ENCODE measurements at regions not wholly inside any gene's neighbourhood (a gene's known extent, or its start where the extent isn't known, plus 50 kb on each side); places are given as distances from the start of the nearest gene placed in this dataset.
"Not testable (repeated sequence)": the region's sequence is repeated elsewhere in the genome, so short reads cannot be mapped to it uniquely, and the experiment has no call there.

GRCh38 chr10:29709484-29710002 is 74.8 kb upstream of the SVIL start:
- no peak overlapping the region for H3K27ac Mint-ChIP-seq
- H3K9me3 ChIP-seq (ENCODE audit: control insufficient read depth, low read length, poor library complexity, severe bottlenecking): no peaks in the 10 kb centered on the region
- H3K36me3 Mint-ChIP-seq (ENCODE audit: low read depth): peaks cover 4% of the 10 kb centered on the region
- H3K4me3 Mint-ChIP-seq: no peak overlapping the region
- DNase-seq (no peak), ATAC-seq (no peak)
- H3K27me3 Mint-ChIP-seq: no peaks in the 10 kb centered on the region
- H3K4me1 Mint-ChIP-seq: peaks cover 21% of the 10 kb centered on the region

GRCh38 chr10:29703271-29703670 is 68.5 kb upstream of the SVIL start:
- Mint-ChIP-seq H3K36me3 (ENCODE audit: low read depth) (peaks cover 2% of the 10 kb centered on the region), H3K4me3 (peak overlapping the region; percentile 74), H3K4me1 (peaks cover 35% of the 10 kb centered on the region), H3K27me3 (no peaks in the 10 kb centered on the region), H3K27ac (peak overlapping the region; percentile 87)
- no peaks in the 10 kb centered on the region for H3K9me3 ChIP-seq (ENCODE audit: control insufficient read depth, low read length, poor library complexity, severe bottlenecking)
- DNase-seq: no peak
- no peak for ATAC-seq

- no peaks in the 10 kb centered on the region for H3K9me3 ChIP-seq (ENCODE audit: control insufficient read depth, low read length, poor library complexity, severe bottlenecking)
- Mint-ChIP-seq H3K27ac (peak overlapping the region; percentile 87), H3K27me3 (no peaks in the 10 kb centered on the region), H3K36me3 (ENCODE audit: low read depth) (peaks cover 2% of the 10 kb centered on the region), H3K4me3 (peak overlapping the region; percentile 75), H3K4me1 (peaks cover 35% of the 10 kb centered on the region)
- DNase-seq: no peak
- ATAC-seq: peak; percentile 70
Measured at GRCh38 chr10:29702273-29703164, 67.7 kb upstream of the SVIL start.

- H3K36me3 Mint-ChIP-seq (ENCODE audit: low read depth): no peaks in the 10 kb centered on the region
- DNase-seq (no peak), ATAC-seq (no peak)
- H3K9me3 ChIP-seq (ENCODE audit: control insufficient read depth, low read length, poor library complexity, severe bottlenecking): no peaks in the 10 kb centered on the region
- peak overlapping the region; percentile 87 for H3K27ac Mint-ChIP-seq
- H3K4me1 Mint-ChIP-seq: peaks cover 28% of the 10 kb centered on the region
- no peak overlapping the region for H3K4me3 Mint-ChIP-seq
- no peaks in the 10 kb centered on the region for H3K27me3 Mint-ChIP-seq
Measured at GRCh38 chr10:29701306-29701705, 66.5 kb upstream of the SVIL start.

- ATAC-seq: no peak
- no peaks in the 10 kb centered on the region for H3K27me3 Mint-ChIP-seq
- no peaks in the 10 kb centered on the region for H3K36me3 Mint-ChIP-seq (ENCODE audit: low read depth)
- no peak for DNase-seq
- no peak overlapping the region for H3K4me3 Mint-ChIP-seq
- H3K27ac Mint-ChIP-seq: no peak overlapping the region
- H3K4me1 Mint-ChIP-seq: peaks cover 29% of the 10 kb centered on the region
- H3K9me3 ChIP-seq (ENCODE audit: control insufficient read depth, low read length, poor library complexity, severe bottlenecking): no peaks in the 10 kb centered on the region
Measured at GRCh38 chr10:29699621-29700020, 64.8 kb upstream of the SVIL start.

GRCh38 chr10:29698773-29699490 is 64.2 kb upstream of the SVIL start:
- H3K27me3 Mint-ChIP-seq: no peaks in the 10 kb centered on the region
- ATAC-seq (no peak), DNase-seq (no peak)
- H3K4me3 Mint-ChIP-seq: peak overlapping the region; percentile 45
- no peaks in the 10 kb centered on the region for H3K36me3 Mint-ChIP-seq (ENCODE audit: low read depth)
- peaks cover 23% of the 10 kb centered on the region for H3K4me1 Mint-ChIP-seq
- H3K9me3 ChIP-seq (ENCODE audit: control insufficient read depth, low read length, poor library complexity, severe bottlenecking): no peaks in the 10 kb centered on the region
- no peak overlapping the region for H3K27ac Mint-ChIP-seq

- not testable (repeated sequence) for H3K9me3 ChIP-seq (ENCODE audit: control insufficient read depth, low read length, poor library complexity, severe bottlenecking); ATAC-seq; H3K36me3 Mint-ChIP-seq (ENCODE audit: low read depth); H3K27me3 Mint-ChIP-seq; H3K4me3 Mint-ChIP-seq; H3K27ac Mint-ChIP-seq; DNase-seq
- H3K4me1 Mint-ChIP-seq: peaks cover 17% of the 10 kb centered on the region
Measured at GRCh38 chr10:29696581-29696980, 61.8 kb upstream of the SVIL start.

GRCh38 chr10:29694121-29694520 is 59.4 kb upstream of the SVIL start:
- DNase-seq: no peak
- no peaks in the 10 kb centered on the region for H3K27me3 Mint-ChIP-seq
- peak overlapping the region; percentile 39 for H3K27ac Mint-ChIP-seq

GRCh38 chr10:29692121-29692539 is 57.4 kb upstream of the SVIL start:
- no peaks in the 10 kb centered on the region for H3K36me3 Mint-ChIP-seq (ENCODE audit: low read depth)
- DNase-seq (no peak), ATAC-seq (no peak)
- peaks cover 34% of the 10 kb centered on the region for H3K4me1 Mint-ChIP-seq
- no peaks in the 10 kb centered on the region for H3K9me3 ChIP-seq (ENCODE audit: control insufficient read depth, low read length, poor library complexity, severe bottlenecking)
- H3K4me3 Mint-ChIP-seq: no peak overlapping the region
- H3K27me3 Mint-ChIP-seq: no peaks in the 10 kb centered on the region
- H3K27ac Mint-ChIP-seq: peak overlapping the region; percentile 3

More at GRCh38 chr10:29694121-29694520, 59.4 kb upstream of the SVIL start:
- ATAC-seq: no peak
- Mint-ChIP-seq H3K4me3 (no peak overlapping the region), H3K4me1 (peaks cover 18% of the 10 kb centered on the region), H3K36me3 (ENCODE audit: low read depth) (no peaks in the 10 kb centered on the region)
- no peaks in the 10 kb centered on the region for H3K9me3 ChIP-seq (ENCODE audit: control insufficient read depth, low read length, poor library complexity, severe bottlenecking)

- DNase-seq (no peak), ATAC-seq (no peak)
- peaks cover 36% of the 10 kb centered on the region for H3K4me1 Mint-ChIP-seq
- H3K4me3 Mint-ChIP-seq: no peak overlapping the region
- no peaks in the 10 kb centered on the region for H3K27me3 Mint-ChIP-seq
- peak overlapping the region; percentile 3 for H3K27ac Mint-ChIP-seq
- no peaks in the 10 kb centered on the region for H3K9me3 ChIP-seq (ENCODE audit: control insufficient read depth, low read length, poor library complexity, severe bottlenecking)
- no peaks in the 10 kb centered on the region for H3K36me3 Mint-ChIP-seq (ENCODE audit: low read depth)
Measured at GRCh38 chr10:29691564-29692072, 56.8 kb upstream of the SVIL start.

- peak; percentile 85 for ATAC-seq
- H3K4me3 Mint-ChIP-seq: peak overlapping the region; percentile 39
- H3K27me3 Mint-ChIP-seq: no peaks in the 10 kb centered on the region
- H3K27ac Mint-ChIP-seq: peak overlapping the region; percentile 75
- H3K9me3 ChIP-seq (ENCODE audit: control insufficient read depth, low read length, poor library complexity, severe bottlenecking): no peaks in the 10 kb centered on the region
- no peak for DNase-seq
- H3K4me1 Mint-ChIP-seq: peaks cover 34% of the 10 kb centered on the region
- no peaks in the 10 kb centered on the region for H3K36me3 Mint-ChIP-seq (ENCODE audit: low read depth)
Measured at GRCh38 chr10:29689001-29689400, 54.2 kb upstream of the SVIL start.

- Mint-ChIP-seq H3K4me1 (peaks cover 35% of the 10 kb centered on the region), H3K4me3 (peak overlapping the region; percentile 41), H3K27me3 (no peaks in the 10 kb centered on the region), H3K36me3 (ENCODE audit: low read depth) (no peaks in the 10 kb centered on the region), H3K27ac (peak overlapping the region; percentile 75)
- no peak for DNase-seq
- peak; percentile 40 for ATAC-seq
- H3K9me3 ChIP-seq (ENCODE audit: control insufficient read depth, low read length, poor library complexity, severe bottlenecking): no peaks in the 10 kb centered on the region
Measured at GRCh38 chr10:29688230-29688661, 53.5 kb upstream of the SVIL start.

Measured in T-helper 17 cell (primary cell).